ENCODE measurements at regions not wholly inside any gene's neighbourhood (a gene's known extent, or its start where the extent isn't known, plus 50 kb on each side); places are given as distances from the start of the nearest gene placed in this dataset.

DNA sequence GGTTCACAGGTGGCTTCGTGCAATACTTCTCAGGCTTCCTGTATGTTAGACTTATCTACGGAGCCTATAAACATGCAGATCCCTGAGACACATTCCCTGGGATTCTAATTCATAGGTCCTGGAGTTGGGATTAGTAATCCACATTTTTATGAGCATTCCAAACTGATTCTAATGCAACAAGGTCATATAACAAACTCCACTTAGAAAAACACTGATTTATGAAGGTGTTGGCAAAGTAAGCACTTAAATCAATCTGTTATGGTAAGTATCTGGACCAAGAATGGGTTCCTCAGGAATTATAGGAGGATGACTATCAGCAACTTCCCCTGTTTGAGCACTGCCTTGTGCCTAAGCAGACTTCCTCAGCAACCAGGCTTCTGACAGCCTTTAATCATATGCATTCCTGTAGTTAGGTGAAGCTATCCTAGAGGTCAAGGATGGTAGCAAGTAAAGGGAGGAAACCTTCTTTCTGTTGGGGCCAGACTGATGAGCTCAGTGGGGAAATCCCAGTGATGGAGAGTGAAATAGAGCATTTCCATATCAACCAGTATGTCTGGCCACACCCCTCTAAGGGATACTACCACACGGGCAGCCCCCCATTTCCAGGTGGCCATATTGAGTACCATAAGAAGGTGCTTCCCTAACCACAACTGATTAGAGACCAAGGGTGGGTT is 89.6 kb downstream of the RASSF10 start:
- POLR2A ChIA-PET = no interaction called here
- Histone ChIP-seq H3K27ac (ENCODE audit: insufficient read depth, low read depth, low read length) (no peak overlapping the region), H3K4me3 (replicated peaks in 1 of 3; ENCODE audit: insufficient read depth in 1 of 3, low read depth in 1 of 3, low read length in 3 of 3) (no peak overlapping the region), H3K4me1 (ENCODE audit: control insufficient read depth, extremely low read depth, insufficient read depth, low read length) (peaks cover 10% of the 10 kb centered on the region), H3K27me3 (ENCODE audit: control insufficient read depth in 2 of 2, insufficient read depth in 2 of 2, low read length in 2 of 2) (no peaks in the 10 kb centered on the region), H3K9ac (replicated peaks; ENCODE audit: extremely low read depth, insufficient read depth, low read length) (no peak overlapping the region), H3K4me2 (ENCODE audit: insufficient read depth, low read length) (no peak overlapping the region), H2AFZ (ENCODE audit: low read depth, low read length) (no peak overlapping the region), H3K79me2 (ENCODE audit: control insufficient read depth, insufficient read depth, low read length) (no peaks in the 10 kb centered on the region), H4K20me1 (replicated peaks; ENCODE audit: control insufficient read depth, extremely low read depth, insufficient read depth, low read length) (no peaks in the 10 kb centered on the region), H3K9me1 (replicated peaks; ENCODE audit: control insufficient read depth, extremely low read depth, insufficient read depth, low read length) (no peaks in the 10 kb centered on the region), H3K36me3 (ENCODE audit: control insufficient read depth in 2 of 2, extremely low read depth in 1 of 2, insufficient read depth in 2 of 2, low read length in 2 of 2) (no peaks in the 10 kb centered on the region), H3K9me3 (replicated peaks; ENCODE audit: control insufficient read depth, insufficient read depth, low read length) (no peaks in the 10 kb centered on the region)
- TF ChIP-seq EZH2 (IDR thresholded peaks at IDR 0.05; ENCODE audit: borderline replicate concordance, low read depth, low read length, severe bottlenecking) (no peak), FOS (IDR thresholded peaks at IDR 0.05; ENCODE audit: borderline replicate concordance, insufficient read depth, low read length) (no peak), MYC (IDR thresholded peaks at IDR 0.05; ENCODE audit: low read depth, low read length) (no peak), GATA2 (IDR thresholded peaks at IDR 0.05; ENCODE audit: insufficient read depth, insufficient read length, low read depth, low read length) (no peak), JUN (IDR thresholded peaks at IDR 0.05; ENCODE audit: borderline replicate concordance, insufficient read depth, insufficient read length, low read depth) (no peak), POLR2AphosphoS5 (IDR thresholded peaks at IDR 0.05; ENCODE audit: insufficient read depth, low read depth, low read length) (no peak), POLR2A (IDR thresholded peaks at IDR 0.05; ENCODE audit: low read depth, low read length) (no peak)
- TF ChIP-seq, protein P1, sequence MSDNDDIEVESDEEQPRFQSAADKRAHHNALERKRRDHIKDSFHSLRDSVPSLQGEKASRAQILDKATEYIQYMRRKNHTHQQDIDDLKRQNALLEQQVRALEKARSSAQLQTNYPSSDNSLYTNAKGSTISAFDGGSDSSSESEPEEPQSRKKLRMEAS (IDR thresholded peaks at IDR 0.05; ENCODE audit: insufficient read depth, insufficient read length) = no peak
- TF ChIP-seq, protein P2, sequence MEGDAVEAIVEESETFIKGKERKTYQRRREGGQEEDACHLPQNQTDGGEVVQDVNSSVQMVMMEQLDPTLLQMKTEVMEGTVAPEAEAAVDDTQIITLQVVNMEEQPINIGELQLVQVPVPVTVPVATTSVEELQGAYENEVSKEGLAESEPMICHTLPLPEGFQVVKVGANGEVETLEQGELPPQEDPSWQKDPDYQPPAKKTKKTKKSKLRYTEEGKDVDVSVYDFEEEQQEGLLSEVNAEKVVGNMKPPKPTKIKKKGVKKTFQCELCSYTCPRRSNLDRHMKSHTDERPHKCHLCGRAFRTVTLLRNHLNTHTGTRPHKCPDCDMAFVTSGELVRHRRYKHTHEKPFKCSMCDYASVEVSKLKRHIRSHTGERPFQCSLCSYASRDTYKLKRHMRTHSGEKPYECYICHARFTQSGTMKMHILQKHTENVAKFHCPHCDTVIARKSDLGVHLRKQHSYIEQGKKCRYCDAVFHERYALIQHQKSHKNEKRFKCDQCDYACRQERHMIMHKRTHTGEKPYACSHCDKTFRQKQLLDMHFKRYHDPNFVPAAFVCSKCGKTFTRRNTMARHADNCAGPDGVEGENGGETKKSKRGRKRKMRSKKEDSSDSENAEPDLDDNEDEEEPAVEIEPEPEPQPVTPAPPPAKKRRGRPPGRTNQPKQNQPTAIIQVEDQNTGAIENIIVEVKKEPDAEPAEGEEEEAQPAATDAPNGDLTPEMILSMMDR (IDR thresholded peaks at IDR 0.05; ENCODE audit: extremely low read depth in 1 of 2, insufficient read depth in 1 of 2, low read depth in 1 of 2, low read length in 2 of 2) = no peak
- FAIRE-seq = no peak
- CTCF ChIA-PET = no interaction called here
- intact Hi-C loops (cut with micrococcal nuclease) = no loop called here
- dilution Hi-C loops (cut with MboI; ENCODE audit: extremely low pct_ligation_motif_present, low sequenced_read_pairs) = no loop called here
- no TSS peak for BruUV-seq (replicated peaks)
- no peak for DNase-seq (ENCODE audit: low read depth, low spot score)

Measured in endothelial cell of umbilical vein (primary cell).